IPS-20b (cell line): ENCODE measurements at regions not wholly inside any gene's neighbourhood (a gene's known extent, or its start where the extent isn't known, plus 50 kb on each side); places are given as distances from the start of the nearest gene placed in this dataset.
"Not testable (repeated sequence)": the region's sequence is repeated elsewhere in the genome, so short reads cannot be mapped to it uniquely, and the experiment has no call there.

ENCODE experiments used
- H3K27ac ChIP-seq: one replicate; pipeline ENCODE4 v1.5.1; 2013; ENCODE audit warnings: low read length
- H3K27me3 ChIP-seq: 2 replicates; pipeline ENCODE4 v1.6.1; 2013; ENCODE audit warnings: mild to moderate bottlenecking, low read length, inconsistent platforms; ENCODE audit not compliant: insufficient read depth
- H3K36me3 ChIP-seq: 2 replicates; pipeline ENCODE4 v1.6.1; 2013; ENCODE audit warnings: low read depth, mild to moderate bottlenecking, inconsistent platforms, low read length, moderate library complexity; ENCODE audit not compliant: insufficient read depth
- H3K4me1 ChIP-seq: 2 replicates; pipeline ENCODE4 v1.6.1; 2013; ENCODE audit warnings: mild to moderate bottlenecking, control low read depth, inconsistent platforms, low read length, moderate library complexity; ENCODE audit not compliant: insufficient read depth
- H3K4me3 ChIP-seq: 2 replicates; pipeline ENCODE4 v1.5.1; 2013; ENCODE audit warnings: mild to moderate bottlenecking, low read length, inconsistent platforms
- H3K9ac ChIP-seq: 2 replicates; pipeline ENCODE4 v1.6.1; 2013; ENCODE audit warnings: low read depth, mild to moderate bottlenecking, inconsistent platforms, low read length, moderate library complexity
- H3K9me3 ChIP-seq: 2 replicates; pipeline ENCODE4 v1.6.1; 2013; ENCODE audit warnings: mild to moderate bottlenecking, low read depth, low read length, inconsistent platforms; ENCODE audit not compliant: insufficient read depth

DNA sequence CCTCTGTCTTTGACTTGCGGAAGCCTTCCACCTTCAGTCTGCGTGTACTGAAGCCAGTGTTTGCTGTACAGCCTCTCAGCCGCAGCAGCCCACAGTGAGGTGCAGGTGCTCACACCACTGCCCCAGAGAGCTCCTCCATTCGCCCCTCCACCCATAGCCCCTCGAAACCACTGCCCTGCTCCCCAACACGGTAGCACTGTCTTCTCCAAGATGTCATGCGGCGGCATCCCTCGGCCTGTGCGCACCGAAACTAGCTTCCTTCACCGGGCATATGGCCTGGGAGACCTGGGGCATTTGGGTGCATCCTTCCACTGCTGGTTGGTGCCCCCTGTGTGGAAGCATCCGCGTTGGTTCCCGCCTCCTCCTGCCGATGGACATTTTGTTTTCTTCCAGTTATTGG is 86.8 kb upstream of the LPCAT1 start:
- not testable (repeated sequence) for H3K4me1 ChIP-seq, H3K36me3 ChIP-seq, H3K9me3 ChIP-seq, H3K9ac ChIP-seq, H3K27ac ChIP-seq, H3K4me3 ChIP-seq, H3K27me3 ChIP-seq

DNA sequence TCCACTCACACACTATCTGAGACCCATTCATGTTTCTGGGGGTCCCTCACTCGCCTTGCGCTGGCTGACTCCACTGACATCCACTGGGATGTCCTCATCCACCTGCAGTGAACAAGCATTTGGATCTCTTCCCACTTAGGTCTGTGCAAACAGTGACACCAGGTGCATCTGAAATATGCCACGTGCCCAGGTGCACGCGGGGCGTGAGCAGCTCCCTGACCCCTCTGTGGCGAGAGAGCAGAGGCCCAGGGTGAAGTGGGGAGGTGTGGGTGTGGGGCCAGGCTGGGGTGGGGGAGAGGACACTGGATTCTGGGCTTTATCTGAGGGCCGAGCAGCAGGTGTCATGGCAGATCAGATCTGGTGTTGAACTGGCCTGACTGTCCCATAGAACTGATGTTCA is 85.4 kb upstream of the LPCAT1 start:
- not testable (repeated sequence) for H3K27ac ChIP-seq, H3K36me3 ChIP-seq, H3K4me1 ChIP-seq, H3K4me3 ChIP-seq, H3K9me3 ChIP-seq, H3K9ac ChIP-seq, H3K27me3 ChIP-seq

DNA sequence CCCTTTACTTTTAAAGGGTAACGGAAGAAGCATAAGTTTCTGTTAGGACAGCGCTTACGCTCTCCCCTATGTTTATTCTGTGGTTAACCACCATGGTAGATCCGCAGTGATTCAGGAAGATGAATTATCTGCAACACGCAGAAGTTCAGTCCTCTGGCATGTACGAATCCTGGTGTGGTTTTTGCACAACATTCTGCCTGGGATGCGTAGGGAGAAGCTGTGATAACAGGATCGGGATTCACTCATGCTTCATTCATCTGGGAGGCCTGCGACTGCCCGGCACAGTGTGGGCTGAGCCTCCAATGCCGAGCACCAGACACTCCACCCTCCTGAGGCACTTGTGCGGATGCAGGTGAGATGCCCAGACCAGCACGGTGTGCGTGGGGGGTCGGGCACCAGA is 84.6 kb upstream of the LPCAT1 start:
- not testable (repeated sequence) for H3K4me1 ChIP-seq, H3K27ac ChIP-seq, H3K9me3 ChIP-seq, H3K36me3 ChIP-seq, H3K4me3 ChIP-seq, H3K9ac ChIP-seq, H3K27me3 ChIP-seq

DNA sequence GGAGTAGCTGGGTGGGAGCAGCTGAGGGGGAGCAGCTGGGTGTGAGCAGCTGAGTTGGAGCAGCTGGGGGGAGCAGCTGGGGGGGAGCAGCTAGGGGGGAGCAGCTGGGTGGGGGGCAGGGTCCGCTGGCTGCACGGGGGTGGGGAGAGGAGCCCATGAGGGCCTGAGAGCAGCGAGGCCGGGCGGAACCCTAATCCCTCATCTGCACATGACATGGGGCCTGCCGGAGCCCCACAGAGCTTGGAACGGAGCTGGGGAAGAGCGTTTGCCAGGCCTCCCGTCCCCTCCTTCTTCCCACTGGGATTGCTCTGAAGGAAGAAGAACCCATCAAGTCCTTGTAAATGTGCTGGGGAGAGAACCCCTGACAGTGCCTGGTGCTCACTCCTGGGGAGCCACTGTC is 83.2 kb upstream of the LPCAT1 start:
- not testable (repeated sequence) for H3K36me3 ChIP-seq, H3K27ac ChIP-seq, H3K9me3 ChIP-seq, H3K27me3 ChIP-seq, H3K4me3 ChIP-seq, H3K4me1 ChIP-seq
- H3K9ac ChIP-seq: peak overlapping the region; percentile 16; the same call in 1 of the 2 replicates

DNA sequence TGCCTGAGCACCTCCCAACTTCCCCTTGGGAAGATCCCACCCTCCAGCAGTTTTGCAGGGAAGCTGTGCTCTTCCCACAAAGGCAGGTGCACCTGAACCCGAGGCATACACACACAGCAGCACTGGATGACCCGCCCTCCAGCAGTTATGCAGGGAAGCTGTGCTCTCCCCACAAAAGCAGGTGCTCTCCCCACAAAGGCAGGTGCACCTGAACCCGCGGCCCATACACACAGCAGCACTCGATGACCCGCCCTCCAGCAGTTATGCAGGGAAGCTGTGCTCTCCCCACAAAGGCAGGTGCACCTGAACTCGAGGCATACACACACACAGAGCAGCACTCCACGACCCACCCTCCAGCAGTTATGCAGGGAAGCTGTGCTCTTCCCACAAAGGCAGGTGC is 80.2 kb upstream of the LPCAT1 start:
- not testable (repeated sequence) for H3K4me3 ChIP-seq, H3K27ac ChIP-seq, H3K9ac ChIP-seq, H3K27me3 ChIP-seq, H3K9me3 ChIP-seq, H3K36me3 ChIP-seq
- peaks cover 15% of the 10 kb centered on the region; the same call in 1 of the 2 replicates for H3K4me1 ChIP-seq

DNA sequence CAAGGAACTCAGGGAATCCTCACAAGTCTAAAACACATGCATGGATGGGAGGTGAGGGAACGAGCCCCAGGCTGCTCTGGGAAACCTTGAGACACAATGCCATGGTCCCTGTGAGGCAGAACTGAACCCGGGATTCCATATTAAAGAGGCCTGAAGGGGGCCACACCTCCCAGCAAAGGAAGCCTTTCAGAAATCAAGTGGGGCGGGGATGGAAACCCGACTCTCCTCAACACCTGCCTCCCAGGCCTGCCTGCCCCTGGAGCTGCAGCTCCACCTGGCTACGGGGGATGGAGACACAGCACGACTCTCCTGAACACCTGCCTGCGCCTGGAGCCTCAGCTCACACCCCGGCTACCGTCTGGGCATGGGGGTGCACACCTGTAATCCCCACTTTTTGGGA is 77.8 kb upstream of the LPCAT1 start:
- not testable (repeated sequence) for H3K27ac ChIP-seq, H3K9me3 ChIP-seq, H3K27me3 ChIP-seq, H3K36me3 ChIP-seq
- peak overlapping the region; percentile 56; the same call in 1 of the 2 replicates for H3K9ac ChIP-seq
- H3K4me3 ChIP-seq: peak overlapping the region; percentile 45; the same call in 1 of the 2 replicates
- H3K4me1 ChIP-seq: peaks cover 12% of the 10 kb centered on the region; the same call in 1 of the 2 replicates

DNA sequence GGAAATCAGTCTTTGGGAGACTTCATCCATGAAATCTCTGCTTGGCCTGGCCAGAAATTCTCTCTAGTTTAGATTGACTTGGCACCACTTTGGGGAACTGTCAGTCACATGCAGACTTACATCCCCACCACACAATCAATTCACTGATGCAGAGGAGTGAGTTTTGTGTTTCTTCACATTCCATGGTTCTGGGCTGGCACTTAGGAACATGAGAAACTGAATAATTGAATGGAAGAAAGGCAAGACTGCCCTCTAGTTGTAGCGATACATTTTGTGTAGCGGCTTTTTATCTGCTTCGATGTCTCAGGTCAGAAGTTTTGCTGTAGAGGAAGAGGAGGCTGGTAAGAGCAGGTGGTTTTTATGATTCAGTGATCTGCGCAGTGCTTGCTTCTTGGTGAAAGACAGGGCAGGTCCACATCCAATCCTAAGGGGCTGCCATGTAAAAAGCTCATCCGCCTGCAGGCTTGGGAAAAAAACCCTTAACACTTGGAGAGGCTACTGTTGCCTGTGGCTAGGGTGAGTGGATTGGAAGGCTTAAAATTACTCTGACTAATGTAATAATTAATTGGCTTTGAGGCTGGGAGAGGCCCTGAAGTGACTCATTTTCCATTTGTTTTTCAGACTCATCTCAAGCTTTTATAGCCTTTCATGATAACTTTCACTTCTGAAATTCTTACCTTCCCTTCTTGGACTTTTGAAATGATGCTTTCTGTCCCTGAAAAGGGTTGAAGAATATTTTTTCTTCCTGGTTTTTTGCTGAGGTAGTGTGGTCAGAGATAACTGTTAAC is 75.4 kb upstream of the LPCAT1 start:
- not testable (repeated sequence) for H3K27ac ChIP-seq

GRCh38 chr5:1597093-1597473 is 73.3 kb upstream of the LPCAT1 start:
- H3K4me3 ChIP-seq: peak overlapping the region; percentile 60; the same call in 1 of the 2 replicates
- peak overlapping the region; percentile 58; the same call in 1 of the 2 replicates for H3K9ac ChIP-seq
- not testable (repeated sequence) for H3K27ac ChIP-seq

More for the DNA sequence above, 75.4 kb upstream of the LPCAT1 start:
- not testable (repeated sequence) for H3K4me3 ChIP-seq, H3K27me3 ChIP-seq, H3K9me3 ChIP-seq, H3K9ac ChIP-seq, H3K36me3 ChIP-seq
- H3K4me1 ChIP-seq: peaks cover 12% of the 10 kb centered on the region; the same call in 1 of the 2 replicates

GRCh38 chr5:1596462-1597092 is 72.8 kb upstream of the LPCAT1 start:
- not testable (repeated sequence) for H3K9me3 ChIP-seq, H3K36me3 ChIP-seq, H3K27ac ChIP-seq, H3K27me3 ChIP-seq
- Histone ChIP-seq H3K4me1 (peaks cover 12% of the 10 kb centered on the region; the same call in 1 of the 2 replicates), H3K4me3 (peak overlapping the region; percentile 60; the same call in 1 of the 2 replicates), H3K9ac (peak overlapping the region; percentile 58; the same call in 1 of the 2 replicates)

More at GRCh38 chr5:1597093-1597473, 73.3 kb upstream of the LPCAT1 start:
- H3K27me3 ChIP-seq, H3K36me3 ChIP-seq, H3K9me3 ChIP-seq: not testable (repeated sequence)
- H3K4me1 ChIP-seq: peaks cover 12% of the 10 kb centered on the region; the same call in 1 of the 2 replicates

GRCh38 chr5:1594357-1595106 is 70.8 kb upstream of the LPCAT1 start:
- Histone ChIP-seq H3K36me3 (peaks cover 21% of the 10 kb centered on the region), H3K9ac (peak overlapping the region; percentile 79), H3K9me3 (no peaks in the 10 kb centered on the region), H3K27ac (no peak overlapping the region), H3K4me3 (peak overlapping the region; percentile 83; the same call in 1 of the 2 replicates), H3K4me1 (peaks cover 2% of the 10 kb centered on the region; the same call in 1 of the 2 replicates), H3K27me3 (no peaks in the 10 kb centered on the region)

DNA sequence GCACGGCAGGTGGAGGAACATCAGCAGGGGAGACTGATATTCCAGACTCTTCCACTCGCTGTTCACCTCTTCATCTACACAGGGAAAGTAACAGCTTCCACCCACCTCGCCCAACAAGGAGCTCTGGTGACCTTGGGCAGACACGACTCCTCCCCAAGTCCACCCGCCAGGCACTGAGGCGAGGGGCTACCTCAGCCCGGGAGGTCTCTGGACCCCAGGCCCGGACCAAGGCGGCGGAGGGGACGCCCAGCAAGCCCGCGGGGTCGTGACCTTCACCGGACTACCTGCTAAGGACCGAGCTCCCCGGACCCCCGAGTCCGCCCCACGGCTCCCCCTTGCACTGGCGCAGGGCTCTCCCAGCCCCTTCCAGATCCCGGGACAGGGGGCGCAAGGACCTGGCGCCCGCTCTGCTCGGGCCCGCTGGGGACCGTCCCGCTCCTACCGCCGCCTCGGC is 70.2 kb upstream of the LPCAT1 start:
- H3K9ac ChIP-seq: peak overlapping the region; percentile 79
- H3K27ac ChIP-seq: no peak overlapping the region
- H3K27me3 ChIP-seq: no peaks in the 10 kb centered on the region
- peak overlapping the region; percentile 83 for H3K4me3 ChIP-seq
- H3K9me3 ChIP-seq: no peaks in the 10 kb centered on the region
- peaks cover 27% of the 10 kb centered on the region for H3K36me3 ChIP-seq
- peaks cover 2% of the 10 kb centered on the region; the same call in 1 of the 2 replicates for H3K4me1 ChIP-seq
